Neural cell (in vitro differentiated cells): ENCODE measurements at regions not wholly inside any gene's neighbourhood (a gene's known extent, or its start where the extent isn't known, plus 50 kb on each side); places are given as distances from the start of the nearest gene placed in this dataset.

Experiments
- CTCF ChIP-seq: fragments of 450-650 bp; IDR thresholded peaks from 2 replicates; pipeline ENCODE4 v1.5.1; 2014; ENCODE audit warnings: antibody characterized with exemption, mild to moderate bottlenecking, moderate library complexity; ENCODE audit not compliant: poor library complexity, severe bottlenecking
- MXI1 ChIP-seq: fragments of 450-650 bp; conservative IDR thresholded peaks from 2 replicates; pipeline ENCODE4 v1.6.1; 2014; ENCODE audit warnings: antibody characterized with exemption, mild to moderate bottlenecking; ENCODE audit not compliant: poor library complexity, severe bottlenecking
- RAD21 ChIP-seq: fragments of 450-650 bp; conservative IDR thresholded peaks from 2 replicates; pipeline ENCODE4 v1.6.1; 2014; ENCODE audit warnings: antibody characterized with exemption, mild to moderate bottlenecking, moderate library complexity

GRCh38 chr3:182686033-182686886 is 107.0 kb upstream of the ATP11B start:
- TF ChIP-seq CTCF (no peak), RAD21 (no peak), MXI1 (no peak)
